Fibroblast of lung (primary cell): ENCODE measurements at regions not wholly inside any gene's neighbourhood (a gene's known extent, or its start where the extent isn't known, plus 50 kb on each side); places are given as distances from the start of the nearest gene placed in this dataset.

Experiments used
- DNase-seq, 2 donors: peaks; one replicate each; pipeline versions ENCODE4 v3.0.0 to v3.0.0-alpha.2; 2010; ENCODE audit warnings: low read depth in 2 of 2
- H2AFZ ChIP-seq: 2 replicates; pipeline ENCODE4 v1.5.1; 2012; ENCODE audit warnings: low read length, control low read depth, inconsistent platforms
- H3K27ac ChIP-seq: 2 replicates; pipeline ENCODE4 v1.5.1; 2011; ENCODE audit warnings: low read length, control low read depth; ENCODE audit not compliant: insufficient read depth
- H3K27me3 ChIP-seq: 2 replicates; pipeline ENCODE4 v1.5.1; 2011; ENCODE audit warnings: mild to moderate bottlenecking, low read length; ENCODE audit not compliant: control insufficient read depth, insufficient read depth
- H3K36me3 ChIP-seq: 2 replicates; pipeline ENCODE4 v1.5.1; 2011; ENCODE audit warnings: low read length; ENCODE audit not compliant: control insufficient read depth, insufficient read depth
- H3K4me1 ChIP-seq: 2 replicates; pipeline ENCODE4 v1.5.1; 2011; ENCODE audit warnings: low read length; ENCODE audit not compliant: control insufficient read depth, insufficient read depth; ENCODE audit errors: extremely low read depth
- H3K4me2 ChIP-seq: 2 replicates; pipeline ENCODE4 v1.5.1; 2011; ENCODE audit warnings: low read length, control low read depth; ENCODE audit not compliant: insufficient read depth; ENCODE audit errors: extremely low read depth
- H3K4me3 ChIP-seq, 4 experiments: fragments of 200-600 bp in 1 of 4; sonication (generic) in 1 of 4; replicated peaks in 1 of 4; 2 replicates each; pipeline ENCODE4 v1.5.1; 2011 to 2016; ENCODE audit warnings: low read length in 4 of 4, low read depth in 3 of 4, mild to moderate bottlenecking in 3 of 4, control low read depth in 2 of 4, inconsistent platforms in 1 of 4, mixed read lengths in 1 of 4; ENCODE audit not compliant: insufficient read depth in 1 of 4; ENCODE audit errors: control extremely low read depth in 1 of 4
- H3K79me2 ChIP-seq: 2 replicates; pipeline ENCODE4 v1.5.1; 2012; ENCODE audit warnings: mild to moderate bottlenecking, low read length, inconsistent platforms; ENCODE audit not compliant: control insufficient read depth, insufficient read depth
- H3K9ac ChIP-seq: 2 replicates; pipeline ENCODE4 v1.5.1; 2011; ENCODE audit warnings: mild to moderate bottlenecking, low read length, control low read depth; ENCODE audit not compliant: insufficient read depth
- H3K9me3 ChIP-seq: 2 replicates; pipeline ENCODE4 v1.5.1; 2012; ENCODE audit warnings: low read depth, low read length; ENCODE audit not compliant: control insufficient read depth, insufficient read depth
- H4K20me1 ChIP-seq: 2 replicates; pipeline ENCODE4 v1.5.1; 2011; ENCODE audit warnings: low read length; ENCODE audit not compliant: control insufficient read depth, insufficient read depth; ENCODE audit errors: extremely low read depth
- CTCF ChIP-seq, 2 donors: IDR thresholded peaks in 1 of 2; conservative IDR thresholded peaks in 1 of 2; 1 replicate in 1 of 2; 2 replicates in 1 of 2; pipeline ENCODE4 v1.5.1; 2011 to 2012; ENCODE audit warnings: low read length in 2 of 2, control low read depth in 1 of 2, inconsistent platforms in 1 of 2, low read depth in 1 of 2, mild to moderate bottlenecking in 1 of 2
- EZH2 ChIP-seq: IDR thresholded peaks from 2 replicates; pipeline ENCODE4 v1.5.1; 2012; ENCODE audit warnings: low read length, control low read depth, mild to moderate bottlenecking; ENCODE audit errors: missing control alignments

GRCh38 chr16:27735031-27735430 lies 185.1 kb downstream of the KATNIP start:
- no peaks in the 10 kb centered on the region for H4K20me1 ChIP-seq
- H3K79me2 ChIP-seq, result no peaks in the 10 kb centered on the region
- H3K4me2 ChIP-seq, result no peak overlapping the region
- TF ChIP-seq EZH2 (no peak), CTCF (conservative IDR thresholded peaks at IDR 0.05 in 1 of 2, IDR thresholded peaks at IDR 0.05 in 1 of 2; ENCODE audit: low read depth in 1 of 2, low read length in 2 of 2) (no peak)
- no peak overlapping the region for H3K9ac ChIP-seq
- no peak for DNase-seq
- H2AFZ ChIP-seq, result no peak overlapping the region
- no peak overlapping the region for H3K4me3 ChIP-seq
- no peak overlapping the region for H3K27ac ChIP-seq
- H3K27me3 ChIP-seq, result no peaks in the 10 kb centered on the region
- H3K36me3 ChIP-seq, result peaks cover 1% of the 10 kb centered on the region
- H3K4me1 ChIP-seq, result no peaks in the 10 kb centered on the region
- H3K9me3 ChIP-seq, result no peaks in the 10 kb centered on the region

- Histone ChIP-seq H3K36me3 (no peaks in the 10 kb centered on the region), H3K79me2 (no peaks in the 10 kb centered on the region), H4K20me1 (no peaks in the 10 kb centered on the region), H3K4me3 (no peak overlapping the region), H3K27me3 (no peaks in the 10 kb centered on the region), H3K4me2 (no peak overlapping the region), H3K4me1 (no peaks in the 10 kb centered on the region), H3K9me3 (no peaks in the 10 kb centered on the region), H3K27ac (no peak overlapping the region), H3K9ac (no peak overlapping the region), H2AFZ (no peak overlapping the region)
- TF ChIP-seq CTCF (conservative IDR thresholded peaks at IDR 0.05 in 1 of 2, IDR thresholded peaks at IDR 0.05 in 1 of 2; ENCODE audit: low read depth in 1 of 2, low read length in 2 of 2) (no peak), EZH2 (no peak)
- DNase-seq, result no peak
Observed at GRCh38 chr16:27736431-27736830, 186.5 kb downstream of the KATNIP start.

GRCh38 chr16:27737513-27737912 lies 187.6 kb downstream of the KATNIP start:
- Histone ChIP-seq H3K36me3 (no peaks in the 10 kb centered on the region), H3K9me3 (no peaks in the 10 kb centered on the region), H3K79me2 (no peaks in the 10 kb centered on the region), H3K4me2 (no peak overlapping the region), H3K9ac (no peak overlapping the region), H3K27ac (no peak overlapping the region), H3K4me3 (no peak overlapping the region), H4K20me1 (no peaks in the 10 kb centered on the region), H2AFZ (no peak overlapping the region), H3K27me3 (no peaks in the 10 kb centered on the region), H3K4me1 (no peaks in the 10 kb centered on the region)
- no peak for TF ChIP-seq EZH2
- TF ChIP-seq CTCF (conservative IDR thresholded peaks at IDR 0.05 in 1 of 2, IDR thresholded peaks at IDR 0.05 in 1 of 2; ENCODE audit: low read depth in 1 of 2, low read length in 2 of 2), result no peak
- DNase-seq, result no peak
